ENCODE measurements at regions not wholly inside any gene's neighbourhood (a gene's known extent, or its start where the extent isn't known, plus 50 kb on each side); places are given as distances from the start of the nearest gene placed in this dataset.
A peak's percentile ranks its signal among the peaks of the same experiment; 100 is the strongest.

- no peaks in the 10 kb centered on the region for H3K36me3 Mint-ChIP-seq
- peaks cover 10% of the 10 kb centered on the region for H3K4me1 Mint-ChIP-seq
- no peak overlapping the region for H3K27ac Mint-ChIP-seq
- no peak for TF ChIP-seq CTCF (IDR thresholded peaks at IDR 0.05; ENCODE audit: unreplicated experiment)
- no peak overlapping the region for H3K4me3 Mint-ChIP-seq
- H3K9me3 Mint-ChIP-seq = peaks cover 8% of the 10 kb centered on the region
- H3K27me3 Mint-ChIP-seq (ENCODE audit: low read depth) = no peaks in the 10 kb centered on the region
- DNase-seq (ENCODE audit: low spot score in 2 of 2, unreplicated experiment in 2 of 2) = no peak
These were observed 379.2 kb downstream of the BTG1 start for GRCh38 chr12:91766454-91766853.

GRCh38 chr12:91763654-91764370 is 381.8 kb downstream of the BTG1 start:
- H3K27ac Mint-ChIP-seq = peak overlapping the region; percentile 5
- H3K9me3 Mint-ChIP-seq = peaks cover 31% of the 10 kb centered on the region
- no peak for DNase-seq (ENCODE audit: low spot score in 2 of 2, unreplicated experiment in 2 of 2)

GRCh38 chr12:91753649-91754048 is 392.0 kb downstream of the BTG1 start:
- Mint-ChIP-seq H3K4me1 (no peaks in the 10 kb centered on the region), H3K27ac (no peak overlapping the region), H3K4me3 (no peak overlapping the region), H3K9me3 (peaks cover 26% of the 10 kb centered on the region), H3K27me3 (ENCODE audit: low read depth) (no peaks in the 10 kb centered on the region), H3K36me3 (peaks cover 9% of the 10 kb centered on the region)
- no peak for DNase-seq (ENCODE audit: low spot score in 2 of 2, unreplicated experiment in 2 of 2)
- no peak for TF ChIP-seq CTCF (IDR thresholded peaks at IDR 0.05; ENCODE audit: unreplicated experiment)

More at GRCh38 chr12:91763654-91764370, 381.8 kb downstream of the BTG1 start:
- Mint-ChIP-seq H3K36me3 (no peaks in the 10 kb centered on the region), H3K4me3 (no peak overlapping the region), H3K27me3 (ENCODE audit: low read depth) (no peaks in the 10 kb centered on the region), H3K4me1 (peaks cover 10% of the 10 kb centered on the region)
- no peak for TF ChIP-seq CTCF (IDR thresholded peaks at IDR 0.05; ENCODE audit: unreplicated experiment)

- no peak overlapping the region for H3K27ac Mint-ChIP-seq
- peaks cover 10% of the 10 kb centered on the region for H3K9me3 Mint-ChIP-seq
- no peak for TF ChIP-seq CTCF (IDR thresholded peaks at IDR 0.05; ENCODE audit: unreplicated experiment)
- H3K36me3 Mint-ChIP-seq = peaks cover 3% of the 10 kb centered on the region
- H3K4me1 Mint-ChIP-seq = no peaks in the 10 kb centered on the region
- DNase-seq (ENCODE audit: low spot score in 2 of 2, unreplicated experiment in 2 of 2) = no peak
- no peak overlapping the region for H3K4me3 Mint-ChIP-seq
- H3K27me3 Mint-ChIP-seq (ENCODE audit: low read depth) = no peaks in the 10 kb centered on the region
These were observed 398.7 kb downstream of the BTG1 start for GRCh38 chr12:91746976-91747375.

- H3K27ac Mint-ChIP-seq = no peak overlapping the region
- no peak for TF ChIP-seq CTCF (IDR thresholded peaks at IDR 0.05; ENCODE audit: unreplicated experiment)
- H3K4me1 Mint-ChIP-seq = no peaks in the 10 kb centered on the region
- H3K27me3 Mint-ChIP-seq (ENCODE audit: low read depth) = no peaks in the 10 kb centered on the region
- no peak overlapping the region for H3K4me3 Mint-ChIP-seq
- H3K36me3 Mint-ChIP-seq = no peaks in the 10 kb centered on the region
- no peak for DNase-seq (ENCODE audit: low spot score in 2 of 2, unreplicated experiment in 2 of 2)
- H3K9me3 Mint-ChIP-seq = peaks cover 5% of the 10 kb centered on the region
These were observed 401.0 kb downstream of the BTG1 start for GRCh38 chr12:91744597-91744996.

Measured in mesothelial cell of epicardium (in vitro differentiated cells).